ENCODE measurements at regions not wholly inside any gene's neighbourhood (a gene's known extent, or its start where the extent isn't known, plus 50 kb on each side); places are given as distances from the start of the nearest gene placed in this dataset.

DNA sequence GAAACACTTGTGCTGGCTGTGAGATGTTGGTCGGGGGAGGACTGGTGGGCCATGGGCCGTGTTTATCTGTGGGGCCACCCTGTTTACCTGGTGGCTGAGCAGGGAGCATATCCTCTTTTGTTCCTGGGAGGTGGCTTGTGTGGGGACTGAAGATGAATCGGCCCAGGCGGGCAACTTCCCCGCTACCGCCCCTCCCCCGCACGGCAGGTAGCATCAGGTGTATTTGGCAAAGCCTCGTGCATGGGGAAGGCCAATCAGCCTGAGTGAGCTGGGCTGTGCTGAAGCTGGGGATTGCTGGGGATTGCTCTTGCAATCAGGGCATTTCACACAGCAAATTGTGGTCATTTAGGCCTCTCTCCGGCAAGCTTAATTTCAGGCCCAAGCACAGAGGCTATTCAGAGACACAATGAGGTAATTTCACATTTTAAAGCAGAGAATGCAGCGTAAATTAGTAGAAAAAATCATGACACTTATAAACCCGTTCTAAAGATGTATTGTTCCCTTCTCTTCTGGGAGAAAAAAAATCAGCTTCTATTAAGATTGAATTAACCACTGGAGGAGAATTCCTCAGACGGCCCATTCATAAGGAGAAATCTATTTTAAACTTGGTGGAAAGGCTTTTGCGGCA, 197.7 kb upstream of the POU3F1 start:
- WGBS, 3 donors = 62 to 78% (median 73%) methylated on average over 14 of the region's 14 CpGs
- Histone ChIP-seq H3K27ac (no peak overlapping the region), H3K36me3 (ENCODE audit: insufficient read depth in 1 of 2, low read depth in 1 of 2) (no peaks in the 10 kb centered on the region), H3K27me3 (ENCODE audit: insufficient read depth in 3 of 3, low read length in 2 of 3) (peaks cover 0 to 4% (median 3%) of the 10 kb centered on the region in 3 donors), H3K4me3 (no peak overlapping the region), H3K4me1 (no peaks in the 10 kb centered on the region), H3K9me3 (no peaks in the 10 kb centered on the region)
- intact Hi-C loops (cut with DNase I) = no loop called here
- TF ChIP-seq, protein P1, sequence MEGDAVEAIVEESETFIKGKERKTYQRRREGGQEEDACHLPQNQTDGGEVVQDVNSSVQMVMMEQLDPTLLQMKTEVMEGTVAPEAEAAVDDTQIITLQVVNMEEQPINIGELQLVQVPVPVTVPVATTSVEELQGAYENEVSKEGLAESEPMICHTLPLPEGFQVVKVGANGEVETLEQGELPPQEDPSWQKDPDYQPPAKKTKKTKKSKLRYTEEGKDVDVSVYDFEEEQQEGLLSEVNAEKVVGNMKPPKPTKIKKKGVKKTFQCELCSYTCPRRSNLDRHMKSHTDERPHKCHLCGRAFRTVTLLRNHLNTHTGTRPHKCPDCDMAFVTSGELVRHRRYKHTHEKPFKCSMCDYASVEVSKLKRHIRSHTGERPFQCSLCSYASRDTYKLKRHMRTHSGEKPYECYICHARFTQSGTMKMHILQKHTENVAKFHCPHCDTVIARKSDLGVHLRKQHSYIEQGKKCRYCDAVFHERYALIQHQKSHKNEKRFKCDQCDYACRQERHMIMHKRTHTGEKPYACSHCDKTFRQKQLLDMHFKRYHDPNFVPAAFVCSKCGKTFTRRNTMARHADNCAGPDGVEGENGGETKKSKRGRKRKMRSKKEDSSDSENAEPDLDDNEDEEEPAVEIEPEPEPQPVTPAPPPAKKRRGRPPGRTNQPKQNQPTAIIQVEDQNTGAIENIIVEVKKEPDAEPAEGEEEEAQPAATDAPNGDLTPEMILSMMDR (IDR thresholded peaks at IDR 0.05) = no peak
- ATAC-seq (no peak), DNase-seq (no peak)

DNA sequence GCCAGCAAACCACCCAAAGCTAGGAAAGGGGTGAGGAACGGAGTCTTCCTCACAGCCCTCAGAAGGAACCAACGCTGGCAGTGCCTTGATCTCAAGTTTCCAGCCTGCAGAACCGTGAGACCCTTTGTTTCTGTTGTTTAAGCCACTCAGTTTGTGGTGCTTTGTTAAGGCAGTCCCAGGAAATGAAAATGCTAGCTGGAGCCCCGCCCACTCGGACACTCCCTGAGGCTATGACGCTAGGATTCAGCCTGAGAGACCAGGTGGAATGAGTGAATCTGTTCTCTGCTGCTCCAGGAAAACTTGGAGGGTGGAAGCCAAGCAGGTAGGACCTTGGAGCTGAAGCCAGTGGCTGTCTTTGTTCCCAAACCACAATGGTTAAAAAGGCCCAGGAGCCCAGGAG, 196.5 kb upstream of the POU3F1 start:
- intact Hi-C loops (cut with DNase I) = no loop called here
- ATAC-seq (no peak), DNase-seq (no peak)
- no peaks in the 10 kb centered on the region for H3K4me1 ChIP-seq
- no peak overlapping the region for H3K27ac ChIP-seq
- peaks cover 0 to 6% (median 0%) of the 10 kb centered on the region in 3 donors for H3K27me3 ChIP-seq (ENCODE audit: insufficient read depth in 3 of 3, low read length in 2 of 3)
- WGBS, 3 donors = 68 to 72% (median 69%) methylated on average over 6 of the region's 6 CpGs
- H3K9me3 ChIP-seq = no peaks in the 10 kb centered on the region
- no peak overlapping the region for H3K4me3 ChIP-seq
- TF ChIP-seq, protein P1 (IDR thresholded peaks at IDR 0.05) = no peak
- no peaks in the 10 kb centered on the region for H3K36me3 ChIP-seq (ENCODE audit: insufficient read depth in 1 of 2, low read depth in 1 of 2)

DNA sequence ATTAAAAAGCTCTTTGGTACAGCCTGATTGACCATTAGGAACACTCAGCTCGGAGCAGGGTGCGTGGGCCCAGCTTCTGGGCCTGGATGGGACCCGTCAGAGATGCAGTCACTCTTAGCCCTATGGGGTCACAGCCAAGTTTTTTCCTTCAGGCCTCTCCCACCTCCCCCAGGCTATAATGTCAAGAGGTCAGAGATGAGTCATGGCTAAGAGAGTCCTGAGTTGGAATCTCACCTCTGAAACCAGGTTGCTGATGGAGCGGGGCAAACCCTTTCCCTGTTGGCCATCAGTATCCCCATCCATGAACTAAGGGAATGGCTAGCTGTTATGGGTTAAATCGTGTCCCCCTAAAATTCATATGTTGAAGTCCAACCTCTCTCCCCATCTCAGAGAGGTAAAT, 195.9 kb upstream of the POU3F1 start:
- intact Hi-C loops (cut with DNase I) = no loop called here
- no peak for ATAC-seq
- 84 to 89% (median 86%) methylated on average over 5 of the region's 5 CpGs for WGBS, 3 donors

DNA sequence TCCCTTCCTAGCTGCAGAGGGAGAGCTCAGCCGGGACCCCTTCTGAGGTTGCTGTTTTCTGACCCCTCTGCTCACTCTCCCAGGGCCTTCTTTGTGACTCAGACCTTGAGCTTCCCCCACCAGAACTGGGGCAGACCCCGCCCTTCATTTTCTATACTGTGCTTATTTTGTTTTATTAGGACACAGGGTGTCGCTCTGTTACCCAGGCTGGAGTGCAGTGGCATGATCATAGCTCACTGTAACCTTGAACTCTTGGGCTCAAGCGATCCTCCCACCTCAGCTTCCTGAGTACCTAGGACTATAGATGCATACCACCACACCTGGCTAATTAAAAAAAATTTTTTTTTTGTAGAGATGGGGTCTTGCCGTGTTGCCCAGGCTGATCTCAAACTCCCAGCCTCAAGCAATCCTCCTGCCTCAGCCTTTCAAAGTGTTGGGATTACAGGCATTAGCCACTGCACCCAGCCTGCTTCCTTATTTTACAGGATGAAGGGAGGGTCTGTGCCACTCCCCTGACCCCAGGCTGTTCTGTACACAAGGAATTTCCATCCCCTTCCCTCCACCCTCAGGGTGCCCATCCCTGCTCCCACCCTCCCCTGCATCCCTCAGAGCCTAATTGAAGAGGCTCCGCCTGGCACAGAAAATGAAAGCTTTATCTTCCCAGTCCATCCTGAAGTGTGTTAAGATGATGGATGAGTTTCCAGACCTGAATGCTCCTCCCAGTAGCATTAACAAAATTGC, 195.2 kb upstream of the POU3F1 start:
- intact Hi-C loops (cut with DNase I) = no loop called here
- no peak overlapping the region for H3K27ac ChIP-seq
- no peak for ATAC-seq
- H3K9me3 ChIP-seq = no peaks in the 10 kb centered on the region
- 87% methylated on average over 6 of the region's 6 CpGs for WGBS, 3 donors
- H3K4me1 ChIP-seq = no peaks in the 10 kb centered on the region
- no peaks in the 10 kb centered on the region for H3K36me3 ChIP-seq (ENCODE audit: insufficient read depth in 1 of 2, low read depth in 1 of 2)
- H3K4me3 ChIP-seq = no peak overlapping the region
- H3K27me3 ChIP-seq (ENCODE audit: insufficient read depth in 3 of 3, low read length in 2 of 3) = peaks cover 0 to 11% (median 0%) of the 10 kb centered on the region in 3 donors
- TF ChIP-seq, protein P1 (IDR thresholded peaks at IDR 0.05) = no peak
- no peak for DNase-seq

More for the DNA sequence above, 195.9 kb upstream of the POU3F1 start:
- Histone ChIP-seq H3K9me3 (no peaks in the 10 kb centered on the region), H3K27ac (no peak overlapping the region), H3K4me1 (no peaks in the 10 kb centered on the region), H3K27me3 (ENCODE audit: insufficient read depth in 3 of 3, low read length in 2 of 3) (peaks cover 0 to 6% (median 0%) of the 10 kb centered on the region in 3 donors), H3K36me3 (ENCODE audit: insufficient read depth in 1 of 2, low read depth in 1 of 2) (no peaks in the 10 kb centered on the region), H3K4me3 (no peak overlapping the region)
- TF ChIP-seq, protein P1 (IDR thresholded peaks at IDR 0.05) = no peak
- no peak for DNase-seq

All from psoas muscle (tissue), 7 donors.